ENCODE measurements at regions not wholly inside any gene's neighbourhood (a gene's known extent, or its start where the extent isn't known, plus 50 kb on each side); places are given as distances from the start of the nearest gene placed in this dataset.
A peak's percentile ranks its signal among the peaks of the same experiment; 100 is the strongest.

GRCh38 chr6:85124472-85125354 lies 325.2 kb upstream of the NT5E start:
- DNase-seq (ENCODE audit: low read depth, low spot score) = no peak
- H3K36me3 ChIP-seq (ENCODE audit: insufficient read depth, low read length) = no peaks in the 10 kb centered on the region
- TF ChIP-seq POLR2AphosphoS5 (IDR thresholded peaks at IDR 0.05; ENCODE audit: borderline replicate concordance, low read depth, low read length) (no peak), FOXP2 (optimal IDR thresholded peaks at IDR 0.05; ENCODE audit: control extremely low read depth, extremely low read length, insufficient read depth) (no peak), EZH2 (IDR thresholded peaks at IDR 0.05) (no peak)
- H3K4me3 ChIP-seq = peak overlapping the region; percentile 11; the same call in 1 of the 2 replicates
- H3K27ac ChIP-seq = peak overlapping the region; percentile 84
- no peaks in the 10 kb centered on the region for H3K9me3 ChIP-seq (ENCODE audit: low read depth, low read length)
- H3K9ac ChIP-seq (ENCODE audit: insufficient read length) = peak overlapping the region; percentile 30

GRCh38 chr6:85121158-85121557 lies 328.7 kb upstream of the NT5E start:
- H3K27ac ChIP-seq = no peak overlapping the region
- no peaks in the 10 kb centered on the region for H3K9me3 ChIP-seq (ENCODE audit: low read depth, low read length)
- H3K36me3 ChIP-seq (ENCODE audit: insufficient read depth, low read length) = no peaks in the 10 kb centered on the region
- no peak for DNase-seq (ENCODE audit: low read depth, low spot score)
- TF ChIP-seq POLR2AphosphoS5 (IDR thresholded peaks at IDR 0.05; ENCODE audit: borderline replicate concordance, low read depth, low read length) (no peak), FOXP2 (optimal IDR thresholded peaks at IDR 0.05; ENCODE audit: control extremely low read depth, extremely low read length, insufficient read depth) (no peak), EZH2 (IDR thresholded peaks at IDR 0.05) (no peak)
- no peak overlapping the region for H3K9ac ChIP-seq (ENCODE audit: insufficient read length)
- no peak overlapping the region for H3K4me3 ChIP-seq

- no peak for TF ChIP-seq POLR2AphosphoS5 (IDR thresholded peaks at IDR 0.05; ENCODE audit: borderline replicate concordance, low read depth, low read length)
- Histone ChIP-seq H3K9me3 (ENCODE audit: low read depth, low read length) (no peaks in the 10 kb centered on the region), H3K36me3 (ENCODE audit: insufficient read depth, low read length) (no peaks in the 10 kb centered on the region), H3K27ac (no peak overlapping the region), H3K4me3 (no peak overlapping the region), H3K9ac (ENCODE audit: insufficient read length) (no peak overlapping the region)
- DNase-seq (ENCODE audit: low read depth, low spot score) = no peak
Observed at GRCh38 chr6:85118652-85119235, 331.1 kb upstream of the NT5E start.

- TF ChIP-seq FOXP2 (optimal IDR thresholded peaks at IDR 0.05; ENCODE audit: control extremely low read depth, extremely low read length, insufficient read depth) (no peak), POLR2AphosphoS5 (IDR thresholded peaks at IDR 0.05; ENCODE audit: borderline replicate concordance, low read depth, low read length) (no peak), EZH2 (IDR thresholded peaks at IDR 0.05) (no peak)
- Histone ChIP-seq H3K27ac (no peak overlapping the region), H3K36me3 (ENCODE audit: insufficient read depth, low read length) (no peaks in the 10 kb centered on the region), H3K4me3 (no peak overlapping the region), H3K9me3 (ENCODE audit: low read depth, low read length) (no peaks in the 10 kb centered on the region), H3K9ac (ENCODE audit: insufficient read length) (no peak overlapping the region)
- DNase-seq (ENCODE audit: low read depth, low spot score) = no peak
Observed at GRCh38 chr6:85118233-85118632, 331.6 kb upstream of the NT5E start.

GRCh38 chr6:85116475-85116874 lies 333.4 kb upstream of the NT5E start:
- Histone ChIP-seq H3K36me3 (ENCODE audit: insufficient read depth, low read length) (no peaks in the 10 kb centered on the region), H3K9ac (ENCODE audit: insufficient read length) (no peak overlapping the region), H3K4me3 (no peak overlapping the region), H3K9me3 (ENCODE audit: low read depth, low read length) (no peaks in the 10 kb centered on the region), H3K27ac (no peak overlapping the region)
- no peak for DNase-seq (ENCODE audit: low read depth, low spot score)
- no peak for TF ChIP-seq EZH2 (IDR thresholded peaks at IDR 0.05)

- no peak overlapping the region for H3K4me3 ChIP-seq
- no peak for TF ChIP-seq EZH2 (IDR thresholded peaks at IDR 0.05)
- no peak for TF ChIP-seq POLR2AphosphoS5 (IDR thresholded peaks at IDR 0.05; ENCODE audit: borderline replicate concordance, low read depth, low read length)
- no peak for TF ChIP-seq FOXP2 (optimal IDR thresholded peaks at IDR 0.05; ENCODE audit: control extremely low read depth, extremely low read length, insufficient read depth)
- H3K36me3 ChIP-seq (ENCODE audit: insufficient read depth, low read length) = no peaks in the 10 kb centered on the region
- H3K9ac ChIP-seq (ENCODE audit: insufficient read length) = no peak overlapping the region
- H3K9me3 ChIP-seq (ENCODE audit: low read depth, low read length) = no peaks in the 10 kb centered on the region
- DNase-seq (ENCODE audit: low read depth, low spot score) = no peak
- no peak overlapping the region for H3K27ac ChIP-seq
Observed at GRCh38 chr6:85115876-85116275, 334.0 kb upstream of the NT5E start.

GRCh38 chr6:85115376-85115775 lies 334.5 kb upstream of the NT5E start:
- Histone ChIP-seq H3K27ac (peak overlapping the region; percentile 48; the same call in 1 of the 2 replicates), H3K4me3 (peak overlapping the region; percentile 44), H3K9ac (ENCODE audit: insufficient read length) (no peak overlapping the region), H3K9me3 (ENCODE audit: low read depth, low read length) (no peaks in the 10 kb centered on the region), H3K36me3 (ENCODE audit: insufficient read depth, low read length) (no peaks in the 10 kb centered on the region)
- TF ChIP-seq POLR2AphosphoS5 (IDR thresholded peaks at IDR 0.05; ENCODE audit: borderline replicate concordance, low read depth, low read length) (no peak), FOXP2 (optimal IDR thresholded peaks at IDR 0.05; ENCODE audit: control extremely low read depth, extremely low read length, insufficient read depth) (no peak), EZH2 (IDR thresholded peaks at IDR 0.05) (no peak)
- no peak for DNase-seq (ENCODE audit: low read depth, low spot score)

GRCh38 chr6:85114581-85114935 lies 335.3 kb upstream of the NT5E start:
- H3K9ac ChIP-seq (ENCODE audit: insufficient read length) = peak overlapping the region; percentile 48
- DNase-seq (ENCODE audit: low read depth, low spot score) = no peak
- TF ChIP-seq POLR2AphosphoS5 (IDR thresholded peaks at IDR 0.05; ENCODE audit: borderline replicate concordance, low read depth, low read length) = no peak
- TF ChIP-seq EZH2 (IDR thresholded peaks at IDR 0.05) = no peak
- no peak for TF ChIP-seq FOXP2 (optimal IDR thresholded peaks at IDR 0.05; ENCODE audit: control extremely low read depth, extremely low read length, insufficient read depth)
- H3K4me3 ChIP-seq = peak overlapping the region; percentile 81
- H3K9me3 ChIP-seq (ENCODE audit: low read depth, low read length) = no peaks in the 10 kb centered on the region
- H3K27ac ChIP-seq = peak overlapping the region; percentile 99
- no peaks in the 10 kb centered on the region for H3K36me3 ChIP-seq (ENCODE audit: insufficient read depth, low read length)
